ENCODE measurements at regions not wholly inside any gene's neighbourhood (a gene's known extent, or its start where the extent isn't known, plus 50 kb on each side); places are given as distances from the start of the nearest gene placed in this dataset.

DNA sequence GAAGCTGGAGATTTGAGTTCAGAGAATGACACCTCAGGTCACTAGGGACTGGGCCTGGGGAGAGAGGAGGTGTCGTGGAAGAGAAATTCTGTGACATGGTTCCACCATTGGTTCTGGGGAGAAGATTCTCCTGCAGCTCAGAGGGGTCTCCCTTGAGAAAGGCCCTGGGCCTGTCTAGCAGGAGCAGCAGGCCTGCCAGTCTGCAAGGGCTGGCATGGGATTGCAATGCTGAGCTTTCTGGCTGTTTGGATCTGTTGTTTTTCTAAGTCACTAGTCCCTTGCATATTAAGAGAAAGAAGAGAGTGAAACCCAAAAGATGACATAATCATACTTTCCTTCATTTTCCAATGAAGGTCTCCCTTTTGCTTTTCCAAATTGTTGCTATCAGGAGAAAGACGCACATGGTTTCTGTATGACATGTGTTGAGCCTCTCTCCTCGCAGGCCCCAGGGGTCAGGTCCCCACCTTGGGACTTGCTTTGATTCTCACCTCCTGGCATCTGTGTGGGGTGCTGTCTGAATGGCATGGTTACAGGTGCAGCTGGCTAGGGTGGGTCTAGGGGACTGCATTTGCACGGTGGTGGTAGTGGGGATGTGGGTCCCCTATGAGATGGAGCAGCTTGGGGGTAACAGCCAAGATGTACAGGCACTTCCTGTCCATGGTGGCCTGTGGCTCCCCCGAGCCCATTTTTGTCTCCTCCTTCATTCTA, 117.8 kb downstream of the GLI2 start:
- DNase-seq (no peak), ATAC-seq (ENCODE audit: low read depth) (no peak)
- H3K27ac Mint-ChIP-seq = no peak overlapping the region

DNA sequence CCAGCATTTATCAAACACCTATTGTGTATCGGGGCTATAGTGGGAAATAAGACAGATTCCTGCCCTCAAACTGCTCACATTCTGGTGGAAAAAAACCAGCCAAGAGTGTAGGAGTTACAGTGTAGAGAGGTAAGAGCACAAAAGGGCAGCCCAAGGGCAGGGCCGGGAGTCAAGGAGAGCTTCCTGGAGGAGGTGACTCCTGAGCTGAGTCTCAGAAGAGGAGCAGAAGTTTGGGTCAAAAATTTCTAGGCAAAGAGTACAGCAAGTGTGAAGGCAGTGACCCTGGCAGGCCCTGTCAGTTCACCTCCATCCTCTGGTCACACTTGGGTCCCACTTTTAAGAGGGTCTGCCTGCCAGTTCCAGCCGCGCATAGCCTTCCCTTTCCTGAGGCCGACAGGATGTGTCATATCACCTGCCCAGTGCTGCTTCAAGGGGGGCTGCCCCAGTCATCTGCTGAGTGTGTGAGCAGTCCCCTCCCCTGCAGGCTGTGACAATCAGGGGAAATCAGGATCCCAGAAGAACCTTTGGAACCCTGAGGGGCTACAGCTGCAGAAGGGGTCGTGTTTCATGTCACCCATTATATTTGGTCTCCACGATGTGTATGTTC, 118.4 kb downstream of the GLI2 start:
- POLR2A ChIA-PET = no interaction called here
- TF ChIP-seq, protein P1, sequence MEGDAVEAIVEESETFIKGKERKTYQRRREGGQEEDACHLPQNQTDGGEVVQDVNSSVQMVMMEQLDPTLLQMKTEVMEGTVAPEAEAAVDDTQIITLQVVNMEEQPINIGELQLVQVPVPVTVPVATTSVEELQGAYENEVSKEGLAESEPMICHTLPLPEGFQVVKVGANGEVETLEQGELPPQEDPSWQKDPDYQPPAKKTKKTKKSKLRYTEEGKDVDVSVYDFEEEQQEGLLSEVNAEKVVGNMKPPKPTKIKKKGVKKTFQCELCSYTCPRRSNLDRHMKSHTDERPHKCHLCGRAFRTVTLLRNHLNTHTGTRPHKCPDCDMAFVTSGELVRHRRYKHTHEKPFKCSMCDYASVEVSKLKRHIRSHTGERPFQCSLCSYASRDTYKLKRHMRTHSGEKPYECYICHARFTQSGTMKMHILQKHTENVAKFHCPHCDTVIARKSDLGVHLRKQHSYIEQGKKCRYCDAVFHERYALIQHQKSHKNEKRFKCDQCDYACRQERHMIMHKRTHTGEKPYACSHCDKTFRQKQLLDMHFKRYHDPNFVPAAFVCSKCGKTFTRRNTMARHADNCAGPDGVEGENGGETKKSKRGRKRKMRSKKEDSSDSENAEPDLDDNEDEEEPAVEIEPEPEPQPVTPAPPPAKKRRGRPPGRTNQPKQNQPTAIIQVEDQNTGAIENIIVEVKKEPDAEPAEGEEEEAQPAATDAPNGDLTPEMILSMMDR (IDR thresholded peaks at IDR 0.05) = no peak

More for the DNA sequence above, 117.8 kb downstream of the GLI2 start:
- TF ChIP-seq, protein P1 (IDR thresholded peaks at IDR 0.05) = no peak
- H3K9me3 Mint-ChIP-seq = peaks cover 15% of the 10 kb centered on the region
- H3K36me3 Mint-ChIP-seq (ENCODE audit: low read depth) = no peaks in the 10 kb centered on the region
- ChIA-PET CTCF (no interaction called here), POLR2A (no interaction called here)
- intact Hi-C loops (cut with micrococcal nuclease) = no loop called here
- no peaks in the 10 kb centered on the region for H3K4me1 Mint-ChIP-seq
- H3K4me3 Mint-ChIP-seq = no peak overlapping the region
- no peaks in the 10 kb centered on the region for H3K27me3 Mint-ChIP-seq

DNA sequence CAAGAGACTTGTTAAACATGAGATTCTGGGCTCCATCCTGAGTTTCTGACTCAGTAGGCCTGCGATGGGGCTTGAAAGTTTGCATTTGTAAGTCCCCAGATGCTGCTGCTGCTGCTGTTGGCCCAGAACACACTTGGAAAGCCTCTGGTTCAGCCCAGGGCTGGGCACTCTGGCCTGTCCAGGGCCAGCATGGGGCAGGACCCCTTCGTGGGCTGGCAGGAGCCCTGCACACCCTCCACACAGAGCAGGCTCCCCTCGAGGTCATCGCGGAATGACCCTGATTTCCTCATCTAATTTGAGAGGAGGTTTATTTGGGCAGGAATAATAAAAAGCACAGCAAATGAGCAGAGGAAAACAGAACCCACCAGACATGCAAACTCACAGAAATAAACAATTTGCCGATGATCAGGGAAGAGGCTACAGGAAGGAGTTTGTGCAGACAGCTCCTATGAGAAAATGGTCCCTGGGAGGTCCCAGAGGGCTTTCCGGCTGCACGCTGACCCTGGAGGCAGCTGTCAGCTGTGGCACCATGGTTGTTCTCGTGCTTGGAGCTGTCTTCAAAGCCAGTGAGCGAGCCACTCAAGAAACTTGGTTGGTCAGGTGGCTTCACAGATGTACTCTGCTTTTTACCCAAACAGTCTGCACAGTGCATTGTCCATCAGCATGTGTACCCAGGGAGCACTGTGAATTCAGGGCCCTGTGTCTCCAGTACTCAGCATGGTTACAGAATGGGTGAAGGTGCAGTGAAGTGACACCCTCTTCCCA, 119.3 kb downstream of the GLI2 start:
- Mint-ChIP-seq H3K4me1 (no peaks in the 10 kb centered on the region), H3K36me3 (ENCODE audit: low read depth) (no peaks in the 10 kb centered on the region), H3K27ac (no peak overlapping the region), H3K4me3 (no peak overlapping the region), H3K27me3 (no peaks in the 10 kb centered on the region), H3K9me3 (peaks cover 4% of the 10 kb centered on the region)
- CTCF ChIA-PET = no interaction called here
- POLR2A ChIA-PET = no interaction called here
- intact Hi-C loops (cut with micrococcal nuclease) = no loop called here
- TF ChIP-seq, protein P1 (IDR thresholded peaks at IDR 0.05) = no peak
- DNase-seq (no peak), ATAC-seq (ENCODE audit: low read depth) (no peak)

More for the DNA sequence above, 118.4 kb downstream of the GLI2 start:
- no peak overlapping the region for H3K27ac Mint-ChIP-seq
- H3K9me3 Mint-ChIP-seq = peaks cover 12% of the 10 kb centered on the region
- CTCF ChIA-PET = no interaction called here
- DNase-seq (no peak), ATAC-seq (ENCODE audit: low read depth) (no peak)
- no peak overlapping the region for H3K4me3 Mint-ChIP-seq
- H3K4me1 Mint-ChIP-seq = no peaks in the 10 kb centered on the region
- intact Hi-C loops (cut with micrococcal nuclease) = no loop called here
- H3K27me3 Mint-ChIP-seq = no peaks in the 10 kb centered on the region
- H3K36me3 Mint-ChIP-seq (ENCODE audit: low read depth) = no peaks in the 10 kb centered on the region

DNA sequence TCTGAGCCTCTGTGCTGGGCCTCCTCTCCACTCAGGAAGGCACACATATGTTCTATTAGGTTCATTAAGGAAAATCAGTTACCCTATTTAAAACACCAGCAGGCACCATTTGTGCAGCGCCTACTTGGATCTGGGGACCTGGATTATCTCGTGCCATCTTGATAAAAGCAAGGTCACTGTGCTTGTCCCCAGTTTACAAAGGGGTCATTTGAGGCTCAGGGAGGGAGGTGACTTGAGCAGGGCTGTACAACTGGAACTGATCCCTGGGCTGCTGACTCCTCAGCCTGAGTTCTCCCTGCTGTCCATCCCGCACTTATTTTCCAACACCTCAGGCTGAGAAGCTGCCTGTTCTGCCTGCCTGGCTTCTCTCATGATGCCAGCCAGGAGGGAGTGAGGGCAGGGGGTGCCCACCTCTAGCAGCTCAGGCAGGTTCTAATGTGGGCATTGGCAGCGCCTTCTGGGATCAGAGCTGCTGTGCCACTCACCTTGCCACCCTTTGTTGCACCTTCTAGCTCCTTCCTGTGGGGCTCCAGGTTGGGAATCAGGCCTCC, 120.3 kb downstream of the GLI2 start:
- Mint-ChIP-seq H3K9me3 (no peaks in the 10 kb centered on the region), H3K4me3 (no peak overlapping the region), H3K36me3 (ENCODE audit: low read depth) (no peaks in the 10 kb centered on the region), H3K27me3 (no peaks in the 10 kb centered on the region), H3K27ac (no peak overlapping the region), H3K4me1 (no peaks in the 10 kb centered on the region)
- intact Hi-C loops (cut with micrococcal nuclease) = no loop called here
- ATAC-seq (ENCODE audit: low read depth) (no peak), DNase-seq (no peak)
- ChIA-PET POLR2A (no interaction called here), CTCF (no interaction called here)
- TF ChIP-seq, protein P1 (IDR thresholded peaks at IDR 0.05) = no peak

DNA sequence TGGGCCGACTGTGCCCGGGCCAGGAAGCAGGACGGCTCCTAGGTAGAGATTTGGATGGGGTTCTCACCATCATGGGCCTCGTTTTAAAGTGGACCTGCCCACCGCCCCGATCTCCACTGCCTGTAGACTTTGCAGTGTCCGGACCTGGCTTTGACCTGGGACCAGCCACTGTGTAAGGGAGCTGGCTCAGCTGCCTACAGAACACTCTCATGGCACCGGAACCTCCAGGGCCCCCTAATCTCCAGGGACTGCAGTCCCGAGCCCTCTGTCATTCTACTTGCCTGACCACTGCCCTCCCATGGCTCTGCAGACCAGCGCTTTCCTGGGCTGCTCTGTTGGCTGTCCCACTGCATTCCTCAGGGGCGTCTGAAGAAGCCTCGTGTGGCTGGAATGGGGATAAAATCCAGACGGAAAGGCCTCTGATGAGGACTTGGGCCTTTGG, 120.8 kb downstream of the GLI2 start:
- ChIA-PET CTCF (no interaction called here), POLR2A (no interaction called here)
- ATAC-seq (ENCODE audit: low read depth) (no peak), DNase-seq (no peak)
- intact Hi-C loops (cut with micrococcal nuclease) = no loop called here
- no peak overlapping the region for H3K4me3 Mint-ChIP-seq
- TF ChIP-seq, protein P1 (IDR thresholded peaks at IDR 0.05) = no peak
- no peaks in the 10 kb centered on the region for H3K9me3 Mint-ChIP-seq
- H3K36me3 Mint-ChIP-seq (ENCODE audit: low read depth) = no peaks in the 10 kb centered on the region
- H3K4me1 Mint-ChIP-seq = no peaks in the 10 kb centered on the region
- no peaks in the 10 kb centered on the region for H3K27me3 Mint-ChIP-seq
- no peak overlapping the region for H3K27ac Mint-ChIP-seq
